CD4-positive, alpha-beta memory T cell (primary cell): ENCODE measurements at regions not wholly inside any gene's neighbourhood (a gene's known extent, or its start where the extent isn't known, plus 50 kb on each side); places are given as distances from the start of the nearest gene placed in this dataset.
"Not testable (repeated sequence)": the region's sequence is repeated elsewhere in the genome, so short reads cannot be mapped to it uniquely, and the experiment has no call there.

Experiments
- CTCF ChIA-PET: fragments of 350-600 bp; sonication (Branson Sonifier 250); formaldehyde crosslinking; loops from one replicate; lab custom pipeline; 2021; ENCODE audit warnings: inconsistent platforms; ENCODE audit not compliant: partially characterized antibody; lab: Charles Lee
- POLR2A ChIA-PET: fragments of 350-600 bp; sonication (Branson Sonifier 250); formaldehyde crosslinking; loops from one replicate; lab custom pipeline; 2021; ENCODE audit not compliant: partially characterized antibody; lab: Charles Lee
- DNase-seq, 5 donors: peaks; one replicate each; pipeline versions ENCODE4 v3.0.0 to v3.0.0-alpha.2; 2020 to 2022; ENCODE audit warnings: mixed read lengths in 1 of 5
- H3K27ac ChIP-seq: one replicate; pipeline ENCODE4 v1.7.0; 2013; ENCODE audit warnings: low read depth, low read length
- H3K27me3 ChIP-seq: 2 replicates; pipeline ENCODE4 v1.7.0; 2013; ENCODE audit warnings: mild to moderate bottlenecking, low read length, moderate library complexity; ENCODE audit not compliant: insufficient read depth
- H3K36me3 ChIP-seq: 2 replicates; pipeline ENCODE4 v1.7.0; 2013; ENCODE audit warnings: mild to moderate bottlenecking, low read length, moderate library complexity; ENCODE audit not compliant: insufficient read depth
- H3K4me1 ChIP-seq: 2 replicates; pipeline ENCODE4 v1.7.0; 2013; ENCODE audit warnings: mild to moderate bottlenecking, low read length, moderate library complexity; ENCODE audit not compliant: insufficient read depth
- H3K4me3 ChIP-seq, 2 donors: one replicate each; pipeline ENCODE4 v1.7.0; 2013; ENCODE audit warnings: low read length in 2 of 2, mild to moderate bottlenecking in 1 of 2
- H3K9me3 ChIP-seq, 2 donors: one replicate each; pipeline ENCODE4 v1.7.0; 2013; ENCODE audit warnings: low read length in 2 of 2, control low read depth in 1 of 2; ENCODE audit not compliant: control insufficient read depth in 1 of 2
- H3K27ac Mint-ChIP-seq, 7 donors: one replicate each; pipeline ENCODE4 v1.8.0; 2020 to 2021; ENCODE audit warnings: mixed read lengths in 7 of 7, mild to moderate bottlenecking in 6 of 7, inconsistent platforms in 3 of 7, moderate library complexity in 3 of 7
- H3K27me3 Mint-ChIP-seq, 2 donors: one replicate each; pipeline ENCODE4 v1.8.0; 2020 to 2021; ENCODE audit warnings: mixed read lengths in 2 of 2
- H3K36me3 Mint-ChIP-seq, 2 donors: one replicate each; pipeline ENCODE4 v1.8.0; 2020 to 2021; ENCODE audit warnings: mixed read lengths in 2 of 2, inconsistent platforms in 1 of 2, mild to moderate bottlenecking in 1 of 2
- H3K4me1 Mint-ChIP-seq, 4 donors: one replicate each; pipeline ENCODE4 v1.8.0; 2020 to 2021; ENCODE audit warnings: mixed read lengths in 4 of 4, mild to moderate bottlenecking in 1 of 4
- H3K4me3 Mint-ChIP-seq, 8 donors: one replicate each; pipeline ENCODE4 v1.8.0; 2020 to 2021; ENCODE audit warnings: mixed read lengths in 8 of 8, mild to moderate bottlenecking in 7 of 8, moderate library complexity in 6 of 8, inconsistent platforms in 3 of 8
- H3K9me3 Mint-ChIP-seq, 8 donors: one replicate each; pipeline ENCODE4 v1.8.0; 2020 to 2021; ENCODE audit warnings: mixed read lengths in 8 of 8, mild to moderate bottlenecking in 5 of 8, inconsistent platforms in 3 of 8, moderate library complexity in 1 of 8
- intact Hi-C: fragments of 100-400 bp; cut with micrococcal nuclease; formaldehyde crosslinking; loops from one replicate; pipeline ENCODE4 v1.15.1; 2023

- Mint-ChIP-seq H3K27me3 (no peaks in the 10 kb centered on the region), H3K36me3 (no peaks in the 10 kb centered on the region)
Observed at GRCh38 chr13:69618393-69618792, 489.2 kb upstream of the ATXN8OS start.

GRCh38 chr13:69617587-69617986 is 490.0 kb upstream of the ATXN8OS start:
- peaks cover 0 to 7% of the 10 kb centered on the region in 2 donors for H3K9me3 ChIP-seq
- H3K4me1 ChIP-seq = no peaks in the 10 kb centered on the region
- H3K27ac Mint-ChIP-seq = no peak overlapping the region
- no peaks in the 10 kb centered on the region for H3K36me3 ChIP-seq
- H3K27me3 Mint-ChIP-seq = no peaks in the 10 kb centered on the region
- no peak overlapping the region for H3K4me3 ChIP-seq
- peaks cover 0 to 24% (median 8%) of the 10 kb centered on the region in 8 donors for H3K9me3 Mint-ChIP-seq
- no peaks in the 10 kb centered on the region for H3K36me3 Mint-ChIP-seq
- DNase-seq = no peak
- POLR2A ChIA-PET = no interaction called here
- CTCF ChIA-PET = no interaction called here
- H3K4me1 Mint-ChIP-seq = no peaks in the 10 kb centered on the region
- H3K4me3 Mint-ChIP-seq = no peak overlapping the region
- H3K27ac ChIP-seq = no peak overlapping the region
- no peaks in the 10 kb centered on the region for H3K27me3 ChIP-seq
- intact Hi-C loops = no loop called here

More at GRCh38 chr13:69618393-69618792, 489.2 kb upstream of the ATXN8OS start:
- no peak overlapping the region for H3K27ac ChIP-seq
- intact Hi-C loops = no loop called here
- Mint-ChIP-seq H3K4me3 (no peak overlapping the region), H3K27ac (no peak overlapping the region), H3K9me3 (peaks cover 0 to 19% (median 8%) of the 10 kb centered on the region in 8 donors), H3K4me1 (no peaks in the 10 kb centered on the region)
- no peaks in the 10 kb centered on the region for H3K36me3 ChIP-seq
- H3K9me3 ChIP-seq = peaks cover 0 to 7% of the 10 kb centered on the region in 2 donors
- no peak for DNase-seq
- no peaks in the 10 kb centered on the region for H3K4me1 ChIP-seq
- H3K4me3 ChIP-seq = no peak overlapping the region
- ChIA-PET POLR2A (no interaction called here), CTCF (no interaction called here)
- no peaks in the 10 kb centered on the region for H3K27me3 ChIP-seq

GRCh38 chr13:69616396-69616795 is 491.2 kb upstream of the ATXN8OS start:
- Histone ChIP-seq H3K4me1 (no peaks in the 10 kb centered on the region), H3K4me3 (no peak overlapping the region), H3K27ac (no peak overlapping the region), H3K27me3 (no peaks in the 10 kb centered on the region), H3K9me3 (peaks cover 0 to 7% of the 10 kb centered on the region in 2 donors), H3K36me3 (no peaks in the 10 kb centered on the region)
- ChIA-PET CTCF (no interaction called here), POLR2A (no interaction called here)
- no peaks in the 10 kb centered on the region for H3K27me3 Mint-ChIP-seq
- intact Hi-C loops = no loop called here
- peaks cover 0 to 28% (median 8%) of the 10 kb centered on the region in 8 donors for H3K9me3 Mint-ChIP-seq
- no peaks in the 10 kb centered on the region for H3K4me1 Mint-ChIP-seq
- no peak for DNase-seq
- no peak overlapping the region for H3K4me3 Mint-ChIP-seq
- no peak overlapping the region for H3K27ac Mint-ChIP-seq
- H3K36me3 Mint-ChIP-seq = no peaks in the 10 kb centered on the region

- CTCF ChIA-PET, DNase-seq, H3K4me1 ChIP-seq, H3K4me3 Mint-ChIP-seq, H3K27me3 Mint-ChIP-seq, H3K4me3 ChIP-seq, H3K36me3 Mint-ChIP-seq, POLR2A ChIA-PET, H3K27me3 ChIP-seq, H3K9me3 ChIP-seq, H3K27ac Mint-ChIP-seq, H3K36me3 ChIP-seq, H3K27ac ChIP-seq, intact Hi-C loops, H3K4me1 Mint-ChIP-seq: not testable (repeated sequence)
- H3K9me3 Mint-ChIP-seq = peaks cover 0 to 26% (median 8%) of the 10 kb centered on the region in 8 donors
Observed at GRCh38 chr13:69615055-69615454, 492.6 kb upstream of the ATXN8OS start.

GRCh38 chr13:69604698-69605097 is 502.9 kb upstream of the ATXN8OS start:
- Mint-ChIP-seq H3K4me3 (no peak overlapping the region), H3K9me3 (peaks cover 3 to 24% (median 9%) of the 10 kb centered on the region in 8 donors), H3K27me3 (no peaks in the 10 kb centered on the region), H3K4me1 (no peaks in the 10 kb centered on the region), H3K27ac (no peak overlapping the region), H3K36me3 (no peaks in the 10 kb centered on the region)
- no peak for DNase-seq
- Histone ChIP-seq H3K4me3 (no peak overlapping the region), H3K27ac (no peak overlapping the region), H3K36me3 (no peaks in the 10 kb centered on the region), H3K4me1 (no peaks in the 10 kb centered on the region), H3K9me3 (peaks cover 0 to 3% of the 10 kb centered on the region in 2 donors), H3K27me3 (no peaks in the 10 kb centered on the region)
- ChIA-PET POLR2A (no interaction called here), CTCF (no interaction called here)
- intact Hi-C loops = no loop called here

GRCh38 chr13:69603144-69603853 is 504.3 kb upstream of the ATXN8OS start:
- H3K36me3 ChIP-seq = no peaks in the 10 kb centered on the region
- H3K9me3 ChIP-seq = peaks cover 0 to 3% of the 10 kb centered on the region in 2 donors
- Mint-ChIP-seq H3K36me3 (no peaks in the 10 kb centered on the region), H3K4me3 (no peak overlapping the region), H3K27me3 (no peaks in the 10 kb centered on the region), H3K27ac (no peak overlapping the region), H3K9me3 (peaks cover 3 to 22% (median 8%) of the 10 kb centered on the region in 8 donors), H3K4me1 (no peaks in the 10 kb centered on the region)
- ChIA-PET POLR2A (no interaction called here), CTCF (no interaction called here)
- H3K27ac ChIP-seq = no peak overlapping the region
- H3K4me3 ChIP-seq = no peak overlapping the region
- no peaks in the 10 kb centered on the region for H3K27me3 ChIP-seq
- no peak for DNase-seq
- intact Hi-C loops = no loop called here
- no peaks in the 10 kb centered on the region for H3K4me1 ChIP-seq

- POLR2A ChIA-PET = no interaction called here
- CTCF ChIA-PET = no interaction called here
Observed at GRCh38 chr13:69601661-69602060, 506.0 kb upstream of the ATXN8OS start.

More at GRCh38 chr13:69601661-69602060, 506.0 kb upstream of the ATXN8OS start:
- H3K27ac ChIP-seq = no peak overlapping the region
- Mint-ChIP-seq H3K27me3 (no peaks in the 10 kb centered on the region), H3K4me1 (no peaks in the 10 kb centered on the region), H3K27ac (no peak overlapping the region), H3K36me3 (no peaks in the 10 kb centered on the region), H3K9me3 (peaks cover 3 to 19% (median 5%) of the 10 kb centered on the region in 8 donors), H3K4me3 (no peak overlapping the region)
- no peaks in the 10 kb centered on the region for H3K27me3 ChIP-seq
- no peak for DNase-seq
- no peak overlapping the region for H3K4me3 ChIP-seq
- peaks cover 0 to 3% of the 10 kb centered on the region in 2 donors for H3K9me3 ChIP-seq
- intact Hi-C loops = no loop called here
- no peaks in the 10 kb centered on the region for H3K4me1 ChIP-seq
- H3K36me3 ChIP-seq = no peaks in the 10 kb centered on the region
